Activated CD8-positive, alpha-beta T cell treated with anti-CD3 and anti-CD28 coated beads for 36 hours (primary cell): ENCODE measurements at regions not wholly inside any gene's neighbourhood (a gene's known extent, or its start where the extent isn't known, plus 50 kb on each side); places are given as distances from the start of the nearest gene placed in this dataset.
"Not testable (repeated sequence)": the region's sequence is repeated elsewhere in the genome, so short reads cannot be mapped to it uniquely, and the experiment has no call there.

ENCODE experiments used
- ATAC-seq: fragments of 200-7000 bp; cut with Tn5 transposase; one replicate; pipeline ENCODE4 v1.10.0; 2021; ENCODE audit warnings: mild to moderate bottlenecking, moderate library complexity
- CTCF ChIA-PET: fragments of 350-600 bp; sonication (Branson Sonifier 250); formaldehyde crosslinking; loops from one replicate; lab custom pipeline; 2021; ENCODE audit warnings: antibody characterized with exemption; lab: Charles Lee
- POLR2A ChIA-PET: fragments of 350-600 bp; sonication (Branson Sonifier 250); formaldehyde crosslinking; loops from one replicate; lab custom pipeline; 2021; ENCODE audit warnings: antibody characterized with exemption; lab: Charles Lee
- DNase-seq: peaks from one replicate; pipeline ENCODE4 v3.0.0-alpha.2; 2020
- H3K27ac Mint-ChIP-seq: one replicate; pipeline ENCODE4 v1.8.0; 2021; ENCODE audit warnings: mild to moderate bottlenecking, mixed read lengths
- H3K27me3 Mint-ChIP-seq: one replicate; pipeline ENCODE4 v1.8.0; 2021; ENCODE audit warnings: mixed read lengths
- H3K36me3 Mint-ChIP-seq: one replicate; pipeline ENCODE4 v1.8.0; 2021; ENCODE audit warnings: low read depth, mixed read lengths
- H3K4me1 Mint-ChIP-seq: one replicate; pipeline ENCODE4 v1.8.0; 2021; ENCODE audit warnings: low read depth, mixed read lengths
- H3K4me3 Mint-ChIP-seq: one replicate; pipeline ENCODE4 v1.8.0; 2021; ENCODE audit warnings: mild to moderate bottlenecking, moderate library complexity, mixed read lengths
- H3K9me3 Mint-ChIP-seq: one replicate; pipeline ENCODE4 v1.8.0; 2021; ENCODE audit warnings: mixed read lengths
- CTCF ChIP-seq: fragments of 200-600 bp; IDR thresholded peaks from one replicate; pipeline ENCODE4 v1.8.0; 2022; ENCODE audit warnings: antibody characterized with exemption, mild to moderate bottlenecking
- intact Hi-C: fragments of 100-400 bp; cut with micrococcal nuclease; formaldehyde crosslinking; loops from one replicate; pipeline ENCODE4 v1.10.0; 2022

DNA sequence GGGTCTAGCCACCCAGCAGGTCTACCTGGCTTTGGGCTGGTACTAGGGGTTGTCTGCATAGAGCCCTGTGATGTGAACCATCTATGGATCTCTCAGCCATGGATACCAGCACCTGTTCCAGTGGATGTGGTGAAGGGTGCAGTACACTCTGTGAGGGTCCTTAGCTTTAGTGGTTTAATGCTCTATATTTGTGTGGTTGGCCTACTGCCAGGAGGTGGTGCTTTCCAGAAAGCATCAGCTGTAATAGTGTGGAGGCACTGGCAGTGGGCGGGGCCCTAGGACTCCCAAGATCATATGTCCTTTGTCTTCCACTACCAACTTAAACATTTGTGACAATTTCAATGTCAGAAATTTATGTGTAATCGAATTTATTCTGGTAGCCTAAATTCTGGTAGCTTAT, 1065.1 kb downstream of the RPIA start:
- H3K9me3 Mint-ChIP-seq, H3K4me3 Mint-ChIP-seq, ATAC-seq, intact Hi-C loops, POLR2A ChIA-PET, DNase-seq, H3K36me3 Mint-ChIP-seq, CTCF ChIA-PET, H3K27me3 Mint-ChIP-seq, H3K27ac Mint-ChIP-seq, H3K4me1 Mint-ChIP-seq: not testable (repeated sequence)

- DNase-seq, H3K27me3 Mint-ChIP-seq, POLR2A ChIA-PET, intact Hi-C loops, H3K4me3 Mint-ChIP-seq, H3K36me3 Mint-ChIP-seq, CTCF ChIA-PET, H3K27ac Mint-ChIP-seq, H3K9me3 Mint-ChIP-seq, H3K4me1 Mint-ChIP-seq, ATAC-seq: not testable (repeated sequence)
Observed at GRCh38 chr2:89758332-89759026, 1067.0 kb downstream of the RPIA start.

GRCh38 chr2:89760762-89761161, 1069.3 kb downstream of the RPIA start:
- DNase-seq, H3K9me3 Mint-ChIP-seq, CTCF ChIA-PET, ATAC-seq, H3K4me3 Mint-ChIP-seq, intact Hi-C loops, H3K27ac Mint-ChIP-seq, POLR2A ChIA-PET, H3K27me3 Mint-ChIP-seq, H3K36me3 Mint-ChIP-seq, H3K4me1 Mint-ChIP-seq: not testable (repeated sequence)

DNA sequence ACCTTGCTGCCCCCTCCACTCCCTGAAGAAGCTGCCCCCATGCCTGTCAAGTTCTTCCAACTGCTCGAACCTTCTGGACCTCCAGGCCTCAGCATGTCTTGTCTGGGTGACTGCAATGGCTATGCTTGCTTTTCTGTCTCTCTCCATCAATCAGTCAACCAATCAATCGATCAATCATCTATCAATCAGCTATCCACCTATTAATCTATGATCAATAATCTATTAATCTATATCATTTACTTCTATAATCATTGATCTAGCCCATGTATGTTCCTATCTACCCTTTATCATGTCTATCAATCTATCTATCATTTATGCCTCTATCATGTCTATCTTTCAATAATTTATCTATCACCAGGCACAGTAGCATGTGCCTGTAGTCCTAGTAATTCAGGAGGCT, 1069.7 kb downstream of the RPIA start:
- peaks cover 11% of the 10 kb centered on the region for H3K27me3 Mint-ChIP-seq
- ATAC-seq, CTCF ChIA-PET, DNase-seq, H3K9me3 Mint-ChIP-seq, POLR2A ChIA-PET, H3K4me3 Mint-ChIP-seq, intact Hi-C loops, H3K4me1 Mint-ChIP-seq, H3K36me3 Mint-ChIP-seq, H3K27ac Mint-ChIP-seq: not testable (repeated sequence)

- intact Hi-C loops, H3K9me3 Mint-ChIP-seq, H3K36me3 Mint-ChIP-seq, ATAC-seq, POLR2A ChIA-PET, H3K4me3 Mint-ChIP-seq, CTCF ChIA-PET, DNase-seq, H3K4me1 Mint-ChIP-seq, H3K27ac Mint-ChIP-seq: not testable (repeated sequence)
- H3K27me3 Mint-ChIP-seq = peaks cover 16% of the 10 kb centered on the region
Observed at GRCh38 chr2:89761863-89762262, 1070.4 kb downstream of the RPIA start.

- peaks cover 22% of the 10 kb centered on the region for H3K27me3 Mint-ChIP-seq
- POLR2A ChIA-PET = not testable (repeated sequence)
Observed at GRCh38 chr2:89762461-89763253, 1071.2 kb downstream of the RPIA start.

GRCh38 chr2:89763254-89763580, 1071.7 kb downstream of the RPIA start:
- no peaks in the 10 kb centered on the region for H3K4me1 Mint-ChIP-seq
- ATAC-seq (no peak), DNase-seq (no peak)
- POLR2A ChIA-PET = no interaction called here
- peaks cover 26% of the 10 kb centered on the region for H3K27me3 Mint-ChIP-seq
- H3K36me3 Mint-ChIP-seq = no peaks in the 10 kb centered on the region
- H3K4me3 Mint-ChIP-seq = no peak overlapping the region
- no peak for TF ChIP-seq CTCF
- peaks cover 9% of the 10 kb centered on the region for H3K9me3 Mint-ChIP-seq
- intact Hi-C loops = no loop called here
- CTCF ChIA-PET = no interaction called here
- H3K27ac Mint-ChIP-seq = no peak overlapping the region

More at GRCh38 chr2:89762461-89763253, 1071.2 kb downstream of the RPIA start:
- H3K4me1 Mint-ChIP-seq, H3K4me3 Mint-ChIP-seq, ATAC-seq, CTCF ChIA-PET, H3K9me3 Mint-ChIP-seq, H3K27ac Mint-ChIP-seq, DNase-seq, intact Hi-C loops, H3K36me3 Mint-ChIP-seq: not testable (repeated sequence)
